ENCODE measurements at regions not wholly inside any gene's neighbourhood (a gene's known extent, or its start where the extent isn't known, plus 50 kb on each side); places are given as distances from the start of the nearest gene placed in this dataset.

GRCh38 chr4:176548571-176548970 lies 228.8 kb downstream of the SPCS3 start:
- peaks cover 4% of the 10 kb centered on the region for H3K4me1 Mint-ChIP-seq
- no peak overlapping the region for H3K4me3 Mint-ChIP-seq
- no peak for DNase-seq (ENCODE audit: low read depth, low spot score)
- no peaks in the 10 kb centered on the region for H3K27me3 Mint-ChIP-seq (ENCODE audit: low read depth)
- H3K9me3 Mint-ChIP-seq, result peaks cover 7% of the 10 kb centered on the region
- no peak for TF ChIP-seq CTCF (conservative IDR thresholded peaks at IDR 0.05)
- no peak overlapping the region for H3K27ac Mint-ChIP-seq (ENCODE audit: unreplicated experiment)
- peaks cover 7% of the 10 kb centered on the region for H3K36me3 Mint-ChIP-seq (ENCODE audit: low read depth)

- peaks cover 4% of the 10 kb centered on the region for H3K4me1 Mint-ChIP-seq
- H3K27me3 Mint-ChIP-seq (ENCODE audit: low read depth), result no peaks in the 10 kb centered on the region
- DNase-seq (ENCODE audit: low read depth, low spot score), result no peak
- H3K9me3 Mint-ChIP-seq, result peaks cover 10% of the 10 kb centered on the region
- H3K4me3 Mint-ChIP-seq, result no peak overlapping the region
- no peak for TF ChIP-seq CTCF (conservative IDR thresholded peaks at IDR 0.05)
- no peak overlapping the region for H3K27ac Mint-ChIP-seq (ENCODE audit: unreplicated experiment)
- peaks cover 7% of the 10 kb centered on the region for H3K36me3 Mint-ChIP-seq (ENCODE audit: low read depth)
Observed at GRCh38 chr4:176549161-176549865, 229.5 kb downstream of the SPCS3 start.

GRCh38 chr4:176558661-176559060 lies 234.1 kb downstream of the VEGFC start:
- no peak overlapping the region for H3K27ac Mint-ChIP-seq (ENCODE audit: unreplicated experiment)
- H3K27me3 Mint-ChIP-seq (ENCODE audit: low read depth), result no peaks in the 10 kb centered on the region
- H3K4me3 Mint-ChIP-seq, result no peak overlapping the region
- no peak for DNase-seq (ENCODE audit: low read depth, low spot score)
- H3K36me3 Mint-ChIP-seq (ENCODE audit: low read depth), result no peaks in the 10 kb centered on the region
- no peaks in the 10 kb centered on the region for H3K4me1 Mint-ChIP-seq
- no peak for TF ChIP-seq CTCF (conservative IDR thresholded peaks at IDR 0.05)
- peaks cover 3% of the 10 kb centered on the region for H3K9me3 Mint-ChIP-seq

GRCh38 chr4:176561368-176561767 lies 231.4 kb downstream of the VEGFC start:
- Mint-ChIP-seq H3K9me3 (no peaks in the 10 kb centered on the region), H3K4me3 (no peak overlapping the region), H3K27ac (ENCODE audit: unreplicated experiment) (no peak overlapping the region), H3K4me1 (no peaks in the 10 kb centered on the region), H3K36me3 (ENCODE audit: low read depth) (no peaks in the 10 kb centered on the region), H3K27me3 (ENCODE audit: low read depth) (no peaks in the 10 kb centered on the region)
- no peak for TF ChIP-seq CTCF (conservative IDR thresholded peaks at IDR 0.05)
- DNase-seq (ENCODE audit: low read depth, low spot score), result no peak

GRCh38 chr4:176563591-176563990 lies 229.1 kb downstream of the VEGFC start:
- Mint-ChIP-seq H3K27ac (ENCODE audit: unreplicated experiment) (no peak overlapping the region), H3K36me3 (ENCODE audit: low read depth) (no peaks in the 10 kb centered on the region), H3K9me3 (no peaks in the 10 kb centered on the region), H3K4me1 (no peaks in the 10 kb centered on the region), H3K27me3 (ENCODE audit: low read depth) (no peaks in the 10 kb centered on the region), H3K4me3 (no peak overlapping the region)
- no peak for DNase-seq (ENCODE audit: low read depth, low spot score)
- no peak for TF ChIP-seq CTCF (conservative IDR thresholded peaks at IDR 0.05)

Measured in neural crest cell (in vitro differentiated cells).